IMR-90 (cell line): ENCODE measurements at regions not wholly inside any gene's neighbourhood (a gene's known extent, or its start where the extent isn't known, plus 50 kb on each side); places are given as distances from the start of the nearest gene placed in this dataset.
"Not testable (repeated sequence)": the region's sequence is repeated elsewhere in the genome, so short reads cannot be mapped to it uniquely, and the experiment has no call there.

Source experiments
- ATAC-seq: fragments of 200-7000 bp; cut with Tn5 transposase; 2 replicates; pipeline ENCODE4 v1.9.1; 2020; ENCODE audit warnings: low read depth, mild to moderate bottlenecking, moderate library complexity
- BruUV-seq: library from RNA; stranded (reverse); fragments of 400-500 nt; replicated peaks from 2 replicates; lab custom pipeline; 2021; lab: Mats Ljungman, UMichigan
- CTCF ChIA-PET: fragments of 300-600 bp; formaldehyde crosslinking; extraction: SDS; loops from one replicate; lab custom pipeline; 2021; ENCODE audit warnings: antibody characterized with exemption; lab: Yijun Ruan, JAX
- POLR2A ChIA-PET: fragments of 300-600 bp; sonication (Branson Sonifier 250); formaldehyde crosslinking; loops from one replicate; lab custom pipeline; 2022; ENCODE audit warnings: antibody characterized with exemption; ENCODE audit not compliant: unreplicated experiment; lab: Charles Lee
- DNase-seq: peaks from one replicate; pipeline ENCODE4 v3.0.0; 2013
- H2AFZ ChIP-seq: replicated peaks from 2 replicates; pipeline ENCODE3; 2013; ENCODE audit warnings: low read length, mild to moderate bottlenecking; ENCODE audit not compliant: poor library complexity
- H2AK5ac ChIP-seq: 2 replicates; pipeline ENCODE4 v1.6.1; 2013; ENCODE audit warnings: low read depth, low read length, inconsistent platforms
- H2AK9ac ChIP-seq: replicated peaks from 2 replicates; pipeline ENCODE3; 2013; ENCODE audit warnings: mild to moderate bottlenecking, low read depth, low read length, moderate library complexity; ENCODE audit not compliant: poor library complexity
- H2BK120ac ChIP-seq: 2 replicates; pipeline ENCODE4 v1.6.1; 2013; ENCODE audit warnings: low read depth, low read length, inconsistent platforms
- H2BK15ac ChIP-seq: 3 replicates; pipeline ENCODE4 v1.6.1; 2013; ENCODE audit warnings: low read depth, low read length, inconsistent platforms
- H2BK20ac ChIP-seq: 2 replicates; pipeline ENCODE4 v1.6.1; 2013; ENCODE audit warnings: low read depth, mild to moderate bottlenecking, inconsistent platforms, low read length, moderate library complexity
- H2BK5ac ChIP-seq: 2 replicates; pipeline ENCODE4 v1.6.1; 2013; ENCODE audit warnings: mild to moderate bottlenecking, low read depth, low read length, inconsistent platforms; ENCODE audit not compliant: poor library complexity, severe bottlenecking
- H3K14ac ChIP-seq: replicated peaks from 2 replicates; pipeline ENCODE4 v1.6.1; 2013; ENCODE audit warnings: low read depth, low read length, inconsistent platforms
- H3K18ac ChIP-seq: 2 replicates; pipeline ENCODE4 v1.6.1; 2013; ENCODE audit warnings: low read depth, low read length, control low read depth
- H3K23ac ChIP-seq: 2 replicates; pipeline ENCODE4 v1.6.1; 2013; ENCODE audit warnings: low read depth, low read length, inconsistent platforms
- H3K27ac ChIP-seq: 2 replicates; pipeline ENCODE4 v1.5.1; 2013; ENCODE audit warnings: mild to moderate bottlenecking, control low read depth, low read length; ENCODE audit not compliant: insufficient read depth
- H3K27me3 ChIP-seq: 2 replicates; pipeline ENCODE4 v1.6.1; 2013; ENCODE audit warnings: low read length; ENCODE audit not compliant: control insufficient read depth, insufficient read depth
- H3K36me3 ChIP-seq: 2 replicates; pipeline ENCODE4 v1.6.1; 2013; ENCODE audit warnings: low read length, mixed read lengths; ENCODE audit not compliant: control insufficient read depth, insufficient read depth
- H3K4ac ChIP-seq: 2 replicates; pipeline ENCODE4 v1.6.1; 2013; ENCODE audit warnings: low read depth, low read length, inconsistent platforms
- H3K4me1 ChIP-seq: 2 replicates; pipeline ENCODE4 v1.6.1; 2013; ENCODE audit warnings: low read length, mixed read lengths; ENCODE audit not compliant: control insufficient read depth, insufficient read depth
- H3K4me2 ChIP-seq: 2 replicates; pipeline ENCODE4 v1.6.1; 2013; ENCODE audit warnings: low read depth, mild to moderate bottlenecking, control low read depth, low read length, moderate library complexity
- H3K4me3 ChIP-seq: 2 replicates; pipeline ENCODE4 v1.5.1; 2013; ENCODE audit warnings: low read depth, mild to moderate bottlenecking, control low read depth, low read length, moderate library complexity; ENCODE audit not compliant: insufficient read depth
- H3K56ac ChIP-seq: 2 replicates; pipeline ENCODE4 v1.6.1; 2013; ENCODE audit warnings: low read length, inconsistent platforms; ENCODE audit not compliant: insufficient read depth; ENCODE audit errors: extremely low read depth
- H3K79me1 ChIP-seq, 2 experiments: 2 replicates each; pipeline ENCODE4 v1.6.1; 2013; ENCODE audit warnings: low read length in 2 of 2, inconsistent platforms in 1 of 2, low read depth in 1 of 2
- H3K9ac ChIP-seq: 2 replicates; pipeline ENCODE4 v1.6.1; 2013; ENCODE audit warnings: low read depth, low read length, control low read depth
- H3K9me1 ChIP-seq: 2 replicates; pipeline ENCODE4 v1.6.1; 2013; ENCODE audit warnings: low read length, inconsistent platforms; ENCODE audit not compliant: insufficient read depth
- H3K9me3 ChIP-seq: 2 replicates; pipeline ENCODE4 v1.6.1; 2013; ENCODE audit warnings: low read length; ENCODE audit not compliant: control insufficient read depth, insufficient read depth
- H4K20me1 ChIP-seq: 2 replicates; pipeline ENCODE4 v1.6.1; 2013; ENCODE audit warnings: low read length, inconsistent platforms; ENCODE audit not compliant: insufficient read depth
- H4K5ac ChIP-seq: 2 replicates; pipeline ENCODE4 v1.6.1; 2013; ENCODE audit warnings: mild to moderate bottlenecking, low read depth, low read length, control low read depth
- H4K8ac ChIP-seq, 2 experiments: 2 replicates each; pipeline ENCODE4 v1.6.1; 2013; ENCODE audit warnings: low read depth in 2 of 2, low read length in 2 of 2, control low read depth in 1 of 2, inconsistent platforms in 1 of 2
- H4K91ac ChIP-seq: 2 replicates; pipeline ENCODE4 v1.6.1; 2013; ENCODE audit warnings: low read depth, low read length, inconsistent platforms; ENCODE audit not compliant: insufficient read depth
- WGBS, 2 experiments: methylation state at CpG; one replicate each; pipeline versions ENCODE4 v1.1.5 to v1.1.7; 2013; ENCODE audit warnings: missing lambda C conversion rate in 2 of 2; ENCODE audit not compliant: insufficient read length in 1 of 2; ENCODE audit errors: extremely low coverage in 2 of 2; 5-methylcytosine and 5-hydroxymethylcytosine counted together
- dilution Hi-C: fragments of 300-500 bp; cut with HindIII; formaldehyde crosslinking; loops from one replicate; pipeline ENCODE4 v1.14.3; 2018; ENCODE audit warnings: low sequenced_read_pairs; ENCODE audit not compliant: unreplicated experiment
- in situ Hi-C: fragments of 300-500 bp; cut with MboI; formaldehyde crosslinking; loops from 3 replicates; pipeline ENCODE4 v1.14.3; 2019; ENCODE audit warnings: low sequenced_read_pairs, inconsistent platforms, mixed read lengths
- intact Hi-C: fragments of 100-400 bp; cut with micrococcal nuclease; formaldehyde crosslinking; loops from 2 replicates; pipeline ENCODE4 v1.10.0; 2022

DNA sequence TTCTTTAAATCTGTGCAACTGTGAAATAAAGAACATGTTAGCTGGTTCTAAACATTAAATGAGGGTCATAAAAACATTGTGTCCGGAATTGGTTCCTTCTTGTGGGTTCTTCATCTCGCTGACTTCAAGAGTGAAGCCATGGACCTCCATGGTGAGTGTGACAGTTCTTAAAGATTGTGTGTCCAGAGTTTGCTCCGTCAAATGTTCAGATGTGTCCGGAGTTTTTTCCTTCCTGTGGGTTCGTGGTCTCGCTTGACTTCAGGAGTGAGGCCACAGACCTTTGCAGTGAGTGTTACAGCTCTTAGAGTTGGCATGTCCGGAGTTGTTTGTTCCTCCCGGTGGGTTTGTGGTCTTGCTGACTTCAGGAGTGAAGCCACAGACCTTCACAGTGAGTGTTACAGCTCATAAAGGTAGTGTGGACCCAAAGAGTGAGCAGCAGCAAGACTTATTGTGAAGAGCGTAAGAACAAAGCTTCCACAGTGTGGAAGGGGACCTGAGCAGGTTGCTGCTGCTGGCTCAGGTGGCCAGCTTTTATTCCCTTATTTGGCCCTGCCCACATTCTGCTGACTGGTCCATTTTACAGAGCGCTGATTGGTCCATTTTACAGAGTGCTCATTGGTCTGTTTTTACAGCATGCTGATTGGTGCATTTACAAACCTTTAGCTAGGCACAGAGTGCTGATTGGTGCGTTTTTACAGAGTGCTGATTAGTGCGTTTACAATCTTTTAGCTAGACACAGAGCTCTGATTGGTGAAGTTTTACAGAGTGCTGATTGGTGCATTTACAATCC is 579.2 kb downstream of the GBE1 start:
- H3K23ac ChIP-seq, intact Hi-C loops, H3K14ac ChIP-seq, POLR2A ChIA-PET, H3K9me3 ChIP-seq, H3K79me1 ChIP-seq, H3K4me3 ChIP-seq, H3K4ac ChIP-seq, H3K4me1 ChIP-seq, H2AK5ac ChIP-seq, H2BK15ac ChIP-seq, H3K27me3 ChIP-seq, H2AFZ ChIP-seq, H2BK20ac ChIP-seq, H3K18ac ChIP-seq, H3K27ac ChIP-seq, H3K9me1 ChIP-seq, DNase-seq, H2BK5ac ChIP-seq, H3K9ac ChIP-seq, H4K91ac ChIP-seq, H4K20me1 ChIP-seq, H2BK120ac ChIP-seq, H3K4me2 ChIP-seq, dilution Hi-C loops, in situ Hi-C loops, H4K8ac ChIP-seq, BruUV-seq, H3K36me3 ChIP-seq, H2AK9ac ChIP-seq, H3K56ac ChIP-seq, H4K5ac ChIP-seq, ATAC-seq: not testable (repeated sequence)
- 75% methylated on average over 3 of the region's 12 CpGs; no CpG with 5 or more reads in 1 of the 2 experiments for WGBS, 2 experiments
- CTCF ChIA-PET: interaction anchor here (0.6 to 1.7 kb wide), 4 partner anchors 10 to 214 kb away, joined by 4 to 8 read pairs (median 6); no protein-coding TSS in a partner anchor
